B cell (primary cell): ENCODE measurements at regions not wholly inside any gene's neighbourhood (a gene's known extent, or its start where the extent isn't known, plus 50 kb on each side); places are given as distances from the start of the nearest gene placed in this dataset.

Experiments used
- ATAC-seq: fragments of 200-7000 bp; cut with Tn5 transposase; one replicate; pipeline ENCODE4 v1.10.0; 2021; ENCODE audit warnings: low read depth, mild to moderate bottlenecking, moderate number of reproducible peaks, moderate library complexity
- CTCF ChIA-PET: fragments of 350-600 bp; sonication (Branson Sonifier 250); formaldehyde crosslinking; loops from one replicate; lab custom pipeline; 2021; ENCODE audit warnings: antibody characterized with exemption, inconsistent platforms; lab: Charles Lee
- POLR2A ChIA-PET: fragments of 350-600 bp; sonication (Branson Sonifier 250); formaldehyde crosslinking; loops from one replicate; lab custom pipeline; 2021; ENCODE audit warnings: antibody characterized with exemption; lab: Charles Lee
- DNase-seq: peaks from one replicate; pipeline ENCODE4 v3.0.0; 2013
- H2AFZ ChIP-seq: 2 replicates; pipeline ENCODE4 v1.6.1; 2012; ENCODE audit warnings: mild to moderate bottlenecking, low read depth, low read length; ENCODE audit not compliant: insufficient read depth, poor library complexity, severe bottlenecking
- H3K27ac ChIP-seq, 2 donors: 1 replicate in 1 of 2; 2 replicates in 1 of 2; pipeline ENCODE4 v1.5.1; 2012 to 2013; ENCODE audit warnings: low read length in 2 of 2, mild to moderate bottlenecking in 2 of 2, moderate library complexity in 1 of 2
- H3K27me3 ChIP-seq, 4 experiments: fragments of 200-600 bp in 1 of 4; sonication (generic) in 1 of 4; replicated peaks in 1 of 4; 1 replicate in 2 of 4; 2 replicates in 2 of 4; pipeline versions ENCODE4 v1.6.1 to v1.7.0; 2013 to 2016; ENCODE audit warnings: low read length in 3 of 4, mild to moderate bottlenecking in 2 of 4, mixed read lengths in 1 of 4, moderate library complexity in 1 of 4; ENCODE audit not compliant: insufficient read depth in 4 of 4, control insufficient read depth in 3 of 4; ENCODE audit errors: control extremely low read depth in 1 of 4
- H3K36me3 ChIP-seq, 2 experiments: replicated peaks in 1 of 2; 1 replicate in 1 of 2; 2 replicates in 1 of 2; pipeline versions ENCODE4 v1.6.1 to v1.7.1; 2013; ENCODE audit warnings: low read length in 1 of 2; ENCODE audit not compliant: insufficient read depth in 2 of 2, control insufficient read depth in 1 of 2; ENCODE audit errors: control extremely low read depth in 1 of 2, extremely low read depth in 1 of 2
- H3K4me1 ChIP-seq, 2 donors: fragments of 200-600 bp in 1 of 2; sonication (generic) in 1 of 2; 1 replicate in 1 of 2; 2 replicates in 1 of 2; pipeline versions ENCODE4 v1.5.1 to v1.6.1; 2013 to 2017; ENCODE audit warnings: low read length in 2 of 2; ENCODE audit not compliant: control insufficient read depth in 2 of 2, insufficient read depth in 2 of 2
- H3K4me2 ChIP-seq: replicated peaks from 2 replicates; pipeline ENCODE3; 2012; ENCODE audit warnings: mild to moderate bottlenecking, low read depth, low read length; ENCODE audit not compliant: poor library complexity, severe bottlenecking
- H3K4me3 ChIP-seq, 5 experiments: fragments of 200-600 bp in 1 of 5; sonication (generic) in 1 of 5; 1 replicate in 3 of 5; 2 replicates in 2 of 5; pipeline versions ENCODE4 v1.5.1 to v1.7.0; 2011 to 2016; ENCODE audit warnings: low read length in 4 of 5, mild to moderate bottlenecking in 4 of 5, low read depth in 2 of 5, control low read depth in 1 of 5, moderate library complexity in 1 of 5; ENCODE audit not compliant: insufficient read depth in 1 of 5; ENCODE audit errors: control extremely low read depth in 1 of 5, extremely low read depth in 1 of 5
- H3K79me2 ChIP-seq: fragments of 200-600 bp; sonication (generic); one replicate; pipeline ENCODE4 v1.6.0; 2016; ENCODE audit warnings: low read length; ENCODE audit not compliant: control insufficient read depth, insufficient read depth
- H3K9ac ChIP-seq: fragments of 200-600 bp; sonication (generic); 2 replicates; pipeline ENCODE4 v1.6.1; 2017; ENCODE audit warnings: mild to moderate bottlenecking, low read length, moderate library complexity
- H3K9me3 ChIP-seq, 3 donors: one replicate each; pipeline versions ENCODE4 v1.6.1 to v1.7.1; 2013; ENCODE audit warnings: low read length in 2 of 3; ENCODE audit not compliant: control insufficient read depth in 2 of 3, insufficient read depth in 1 of 3; ENCODE audit errors: control extremely low read depth in 1 of 3
- H4K20me1 ChIP-seq: 2 replicates; pipeline ENCODE4 v1.6.0; 2012; ENCODE audit warnings: mild to moderate bottlenecking, low read length; ENCODE audit not compliant: insufficient read depth, control insufficient read depth, poor library complexity, severe bottlenecking
- H3K27ac Mint-ChIP-seq: one replicate; pipeline ENCODE4 v1.8.0; 2021; ENCODE audit warnings: mixed read lengths
- H3K27me3 Mint-ChIP-seq: one replicate; pipeline ENCODE4 v1.8.0; 2021; ENCODE audit warnings: mixed read lengths
- H3K4me1 Mint-ChIP-seq: one replicate; pipeline ENCODE4 v1.8.0; 2021; ENCODE audit warnings: mixed read lengths
- H3K4me3 Mint-ChIP-seq: one replicate; pipeline ENCODE4 v1.8.0; 2021; ENCODE audit warnings: mixed read lengths
- H3K9me3 Mint-ChIP-seq: one replicate; pipeline ENCODE4 v1.8.0; 2022; ENCODE audit warnings: mixed read lengths; ENCODE audit not compliant: insufficient read depth
- CTCF ChIP-seq: fragments of 200-600 bp; IDR thresholded peaks from one replicate; pipeline ENCODE4 v1.8.0; 2022; ENCODE audit warnings: antibody characterized with exemption, mild to moderate bottlenecking
- EZH2 ChIP-seq: IDR thresholded peaks from 2 replicates; pipeline ENCODE4 v1.6.1; 2012; ENCODE audit warnings: borderline replicate concordance, low read depth, mild to moderate bottlenecking, moderate library complexity, low read length; ENCODE audit not compliant: insufficient read depth, poor library complexity, severe bottlenecking
- WGBS: methylation state at CpG from one replicate; pipeline ENCODE4 v1.1.5; 2013; ENCODE audit warnings: missing lambda C conversion rate; ENCODE audit not compliant: insufficient coverage; 5-methylcytosine and 5-hydroxymethylcytosine counted together
- intact Hi-C: fragments of 100-400 bp; cut with micrococcal nuclease; formaldehyde crosslinking; loops from one replicate; pipeline ENCODE4 v1.10.0; 2022

- Histone ChIP-seq H2AFZ (no peak overlapping the region), H3K36me3 (no peaks in the 10 kb centered on the region), H3K4me1 (no peaks in the 10 kb centered on the region), H4K20me1 (no peaks in the 10 kb centered on the region), H3K27me3 (no peaks in the 10 kb centered on the region), H3K4me3 (no peak overlapping the region), H3K9me3 (no peaks in the 10 kb centered on the region), H3K4me2 (no peak overlapping the region), H3K27ac (no peak overlapping the region), H3K9ac (no peak overlapping the region), H3K79me2 (no peaks in the 10 kb centered on the region)
- no peak for ATAC-seq
- Mint-ChIP-seq H3K27me3 (peaks cover 19% of the 10 kb centered on the region), H3K27ac (no peak overlapping the region), H3K4me1 (no peaks in the 10 kb centered on the region), H3K9me3 (no peaks in the 10 kb centered on the region), H3K4me3 (no peak overlapping the region)
- ChIA-PET CTCF (no interaction called here), POLR2A (no interaction called here)
- DNase-seq: no peak
- no peak for TF ChIP-seq CTCF
- TF ChIP-seq EZH2: no peak
- intact Hi-C loops: no loop called here
Observed at GRCh38 chr2:23145460-23145859, 239.5 kb upstream of the KLHL29 start.

GRCh38 chr2:23146011-23146410, 239.0 kb upstream of the KLHL29 start:
- no peak overlapping the region for H2AFZ ChIP-seq
- H3K9me3 ChIP-seq: no peaks in the 10 kb centered on the region
- Mint-ChIP-seq H3K27ac (no peak overlapping the region), H3K9me3 (no peaks in the 10 kb centered on the region), H3K27me3 (peaks cover 19% of the 10 kb centered on the region), H3K4me3 (no peak overlapping the region), H3K4me1 (no peaks in the 10 kb centered on the region)
- H4K20me1 ChIP-seq: no peaks in the 10 kb centered on the region
- no peak overlapping the region for H3K27ac ChIP-seq
- ChIA-PET CTCF (no interaction called here), POLR2A (no interaction called here)
- DNase-seq (no peak), ATAC-seq (no peak)
- H3K9ac ChIP-seq: no peak overlapping the region
- no peak for TF ChIP-seq CTCF
- TF ChIP-seq EZH2: no peak
- intact Hi-C loops: no loop called here
- no peaks in the 10 kb centered on the region for H3K27me3 ChIP-seq
- no peaks in the 10 kb centered on the region for H3K36me3 ChIP-seq
- no peaks in the 10 kb centered on the region for H3K79me2 ChIP-seq
- H3K4me2 ChIP-seq: no peak overlapping the region
- no peak overlapping the region for H3K4me3 ChIP-seq
- WGBS: no CpG with 5 or more reads among the region's 2 CpGs
- H3K4me1 ChIP-seq: no peaks in the 10 kb centered on the region
